Activated naive CD4-positive, alpha-beta T cell treated with anti-CD3 and anti-CD28 coated beads for 36 hours (primary cell): ENCODE measurements at regions not wholly inside any gene's neighbourhood (a gene's known extent, or its start where the extent isn't known, plus 50 kb on each side); places are given as distances from the start of the nearest gene placed in this dataset.
"Not testable (repeated sequence)": the region's sequence is repeated elsewhere in the genome, so short reads cannot be mapped to it uniquely, and the experiment has no call there.

Experiments
- CTCF ChIA-PET: fragments of 350-600 bp; sonication (Branson Sonifier 250); formaldehyde crosslinking; loops from one replicate; lab custom pipeline; 2021; ENCODE audit warnings: antibody characterized with exemption; lab: Charles Lee
- DNase-seq: peaks from one replicate; pipeline ENCODE4 v3.0.0-alpha.2; 2020
- H3K27ac Mint-ChIP-seq: one replicate; pipeline ENCODE4 v1.8.0; 2021; ENCODE audit warnings: mild to moderate bottlenecking, mixed read lengths
- H3K27me3 Mint-ChIP-seq: one replicate; pipeline ENCODE4 v1.8.0; 2021; ENCODE audit warnings: low read depth, mixed read lengths
- H3K36me3 Mint-ChIP-seq: one replicate; pipeline ENCODE4 v1.8.0; 2021; ENCODE audit warnings: low read depth, mixed read lengths
- H3K4me1 Mint-ChIP-seq: one replicate; pipeline ENCODE4 v1.8.0; 2021; ENCODE audit warnings: low read depth, mixed read lengths
- H3K4me3 Mint-ChIP-seq: one replicate; pipeline ENCODE4 v1.8.0; 2021; ENCODE audit warnings: mild to moderate bottlenecking, moderate library complexity, mixed read lengths
- H3K9me3 Mint-ChIP-seq: one replicate; pipeline ENCODE4 v1.8.0; 2021; ENCODE audit warnings: mixed read lengths
- intact Hi-C: fragments of 100-400 bp; cut with micrococcal nuclease; formaldehyde crosslinking; loops from one replicate; pipeline ENCODE4 v1.15.1; 2023

GRCh38 chr6:106857771-106858652, 116.5 kb downstream of the CD24 start:
- CTCF ChIA-PET, result no interaction called here
- intact Hi-C loops, result no loop called here
- Mint-ChIP-seq H3K9me3 (peaks cover 6% of the 10 kb centered on the region), H3K4me1 (no peaks in the 10 kb centered on the region), H3K27me3 (peaks cover 2% of the 10 kb centered on the region), H3K4me3 (no peak overlapping the region), H3K36me3 (no peaks in the 10 kb centered on the region), H3K27ac (no peak overlapping the region)
- no peak for DNase-seq

GRCh38 chr6:106857310-106857709, 117.2 kb downstream of the CD24 start:
- H3K4me1 Mint-ChIP-seq, H3K36me3 Mint-ChIP-seq, CTCF ChIA-PET, H3K9me3 Mint-ChIP-seq, H3K4me3 Mint-ChIP-seq, intact Hi-C loops, H3K27ac Mint-ChIP-seq, H3K27me3 Mint-ChIP-seq, DNase-seq: not testable (repeated sequence)

- CTCF ChIA-PET, result no interaction called here
- Mint-ChIP-seq H3K36me3 (no peaks in the 10 kb centered on the region), H3K4me1 (no peaks in the 10 kb centered on the region), H3K9me3 (peaks cover 2% of the 10 kb centered on the region), H3K27me3 (peaks cover 5% of the 10 kb centered on the region), H3K4me3 (no peak overlapping the region), H3K27ac (no peak overlapping the region)
- DNase-seq, result no peak
- intact Hi-C loops, result no loop called here
These were observed 118.2 kb downstream of the CD24 start for GRCh38 chr6:106856227-106856874.

GRCh38 chr6:106855117-106855516, 119.4 kb downstream of the CD24 start:
- intact Hi-C loops, result no loop called here
- Mint-ChIP-seq H3K36me3 (no peaks in the 10 kb centered on the region), H3K4me1 (no peaks in the 10 kb centered on the region), H3K27me3 (peaks cover 5% of the 10 kb centered on the region), H3K9me3 (peaks cover 2% of the 10 kb centered on the region), H3K4me3 (no peak overlapping the region), H3K27ac (no peak overlapping the region)
- no peak for DNase-seq
- CTCF ChIA-PET, result no interaction called here

GRCh38 chr6:106849676-106850332, 124.7 kb downstream of the CD24 start:
- Mint-ChIP-seq H3K4me3 (no peak overlapping the region), H3K4me1 (no peaks in the 10 kb centered on the region), H3K27me3 (peaks cover 5% of the 10 kb centered on the region), H3K36me3 (no peaks in the 10 kb centered on the region), H3K9me3 (peaks cover 2% of the 10 kb centered on the region), H3K27ac (no peak overlapping the region)
- intact Hi-C loops, result no loop called here
- CTCF ChIA-PET, result no interaction called here
- DNase-seq, result no peak

GRCh38 chr6:106849120-106849519, 125.4 kb downstream of the CD24 start:
- Mint-ChIP-seq H3K4me1 (no peaks in the 10 kb centered on the region), H3K4me3 (no peak overlapping the region), H3K9me3 (peaks cover 2% of the 10 kb centered on the region), H3K36me3 (no peaks in the 10 kb centered on the region), H3K27me3 (peaks cover 3% of the 10 kb centered on the region), H3K27ac (no peak overlapping the region)
- CTCF ChIA-PET, result no interaction called here
- intact Hi-C loops, result no loop called here
- DNase-seq, result no peak

GRCh38 chr6:106847116-106847515, 127.4 kb downstream of the CD24 start:
- Mint-ChIP-seq H3K9me3 (peaks cover under 1% of the 10 kb centered on the region), H3K4me1 (no peaks in the 10 kb centered on the region), H3K36me3 (no peaks in the 10 kb centered on the region), H3K27ac (no peak overlapping the region), H3K27me3 (peaks cover 13% of the 10 kb centered on the region), H3K4me3 (no peak overlapping the region)
- DNase-seq, result no peak
- intact Hi-C loops, result no loop called here
- CTCF ChIA-PET, result no interaction called here

GRCh38 chr6:106844930-106845329, 129.6 kb downstream of the CD24 start:
- no peaks in the 10 kb centered on the region for H3K9me3 Mint-ChIP-seq
- no peaks in the 10 kb centered on the region for H3K4me1 Mint-ChIP-seq

GRCh38 chr6:106832766-106833510, 141.6 kb downstream of the CD24 start:
- CTCF ChIA-PET, result no interaction called here

More at GRCh38 chr6:106844930-106845329, 129.6 kb downstream of the CD24 start:
- H3K36me3 Mint-ChIP-seq, result no peaks in the 10 kb centered on the region
- no peak overlapping the region for H3K4me3 Mint-ChIP-seq
- no peak for DNase-seq
- peaks cover 14% of the 10 kb centered on the region for H3K27me3 Mint-ChIP-seq
- no peak overlapping the region for H3K27ac Mint-ChIP-seq
- intact Hi-C loops, result no loop called here
- CTCF ChIA-PET, result interaction anchor here (0.6 to 1.4 kb wide), 2 partner anchors 36 to 134 kb away, joined by 5 read pairs; no protein-coding TSS in a partner anchor

GRCh38 chr6:106830930-106831329, 143.6 kb downstream of the CD24 start:
- Mint-ChIP-seq H3K9me3 (peaks cover 2% of the 10 kb centered on the region), H3K4me1 (no peaks in the 10 kb centered on the region), H3K27me3 (no peaks in the 10 kb centered on the region), H3K27ac (no peak overlapping the region), H3K4me3 (no peak overlapping the region), H3K36me3 (no peaks in the 10 kb centered on the region)
- intact Hi-C loops, result no loop called here
- CTCF ChIA-PET, result no interaction called here
- DNase-seq, result no peak

More at GRCh38 chr6:106832766-106833510, 141.6 kb downstream of the CD24 start:
- Mint-ChIP-seq H3K4me3 (no peak overlapping the region), H3K27ac (no peak overlapping the region), H3K36me3 (no peaks in the 10 kb centered on the region), H3K4me1 (no peaks in the 10 kb centered on the region), H3K9me3 (peaks cover 1% of the 10 kb centered on the region), H3K27me3 (peaks cover 6% of the 10 kb centered on the region)
- no peak for DNase-seq
- intact Hi-C loops, result no loop called here

GRCh38 chr6:106829451-106829850, 145.1 kb downstream of the CD24 start:
- H3K27ac Mint-ChIP-seq, result no peak overlapping the region
- H3K4me1 Mint-ChIP-seq, result no peaks in the 10 kb centered on the region
- CTCF ChIA-PET, result no interaction called here
- intact Hi-C loops, result no loop called here
- no peaks in the 10 kb centered on the region for H3K36me3 Mint-ChIP-seq
- no peak for DNase-seq
- no peaks in the 10 kb centered on the region for H3K27me3 Mint-ChIP-seq
- H3K9me3 Mint-ChIP-seq, result peaks cover 2% of the 10 kb centered on the region
- H3K4me3 Mint-ChIP-seq, result no peak overlapping the region

- DNase-seq, result no peak
- no peak overlapping the region for H3K27ac Mint-ChIP-seq
- intact Hi-C loops, result no loop called here
- no peak overlapping the region for H3K4me3 Mint-ChIP-seq
- CTCF ChIA-PET, result no interaction called here
- H3K4me1 Mint-ChIP-seq, result no peaks in the 10 kb centered on the region
- H3K27me3 Mint-ChIP-seq, result no peaks in the 10 kb centered on the region
- H3K36me3 Mint-ChIP-seq, result no peaks in the 10 kb centered on the region
- peaks cover 2% of the 10 kb centered on the region for H3K9me3 Mint-ChIP-seq
These were observed 147.4 kb downstream of the CD24 start for GRCh38 chr6:106827081-106827480.
